GM12878 (cell line): ENCODE measurements at regions not wholly inside any gene's neighbourhood (a gene's known extent, or its start where the extent isn't known, plus 50 kb on each side); places are given as distances from the start of the nearest gene placed in this dataset.

ENCODE experiments used
- E2F4 ChIP-seq: IDR thresholded peaks from 2 replicates; pipeline ENCODE4 v1.6.1; 2012; ENCODE audit warnings: low read depth, low read length, improper control_type of control experiment
- HDAC2 ChIP-seq: fragments of 200-600 bp; sonication (generic); IDR thresholded peaks from 2 replicates; pipeline ENCODE4 v1.6.1; 2017

GRCh38 chr21:41639336-41639735 is 127.5 kb downstream of the RIPK4 start:
- TF ChIP-seq HDAC2 (no peak), E2F4 (no peak)
